Posterior cingulate gyrus (tissue), 11 donors: ENCODE measurements at regions not wholly inside any gene's neighbourhood (a gene's known extent, or its start where the extent isn't known, plus 50 kb on each side); places are given as distances from the start of the nearest gene placed in this dataset.

Experiments used
- DNase-seq, 10 donors: peaks; one replicate each; pipeline versions ENCODE4 v3.0.0 to v3.0.0-alpha.2; 2020 to 2021; ENCODE audit warnings: mixed read lengths in 3 of 10
- intact Hi-C: fragments of 100-400 bp; cut with DNase I; formaldehyde crosslinking; loops from one replicate; pipeline ENCODE4 v1.15.1; 2023

DNA sequence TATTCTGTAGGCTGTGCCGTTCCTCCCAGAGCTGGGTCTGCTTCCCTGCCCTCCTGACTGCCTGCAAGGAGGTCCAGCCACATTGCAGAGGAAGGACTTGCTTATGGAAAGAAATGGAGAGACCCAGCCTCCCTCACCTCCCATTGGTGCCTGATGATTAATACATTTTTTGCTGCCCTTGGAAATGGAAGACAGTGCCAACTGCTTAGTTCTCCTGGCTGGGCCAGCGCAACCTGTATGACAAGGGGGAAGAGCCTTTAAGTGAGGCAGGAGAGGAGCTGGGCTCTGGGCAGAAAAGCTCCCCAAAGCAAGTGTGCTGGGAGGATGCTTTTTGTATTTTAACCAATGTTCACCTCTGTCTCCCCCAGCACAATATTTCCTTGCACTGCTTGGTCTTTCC, 238.5 kb downstream of the SOX9 start:
- intact Hi-C loops: no loop called here
- no peak for DNase-seq

GRCh38 chr17:72359811-72360210, 239.0 kb downstream of the SOX9 start:
- DNase-seq: no peak
- intact Hi-C loops: no loop called here

GRCh38 chr17:72360386-72360940, 239.6 kb downstream of the SOX9 start:
- no peak for DNase-seq
- intact Hi-C loops: no loop called here

GRCh38 chr17:72361892-72362291, 241.1 kb downstream of the SOX9 start:
- intact Hi-C loops: no loop called here
- no peak for DNase-seq

DNA sequence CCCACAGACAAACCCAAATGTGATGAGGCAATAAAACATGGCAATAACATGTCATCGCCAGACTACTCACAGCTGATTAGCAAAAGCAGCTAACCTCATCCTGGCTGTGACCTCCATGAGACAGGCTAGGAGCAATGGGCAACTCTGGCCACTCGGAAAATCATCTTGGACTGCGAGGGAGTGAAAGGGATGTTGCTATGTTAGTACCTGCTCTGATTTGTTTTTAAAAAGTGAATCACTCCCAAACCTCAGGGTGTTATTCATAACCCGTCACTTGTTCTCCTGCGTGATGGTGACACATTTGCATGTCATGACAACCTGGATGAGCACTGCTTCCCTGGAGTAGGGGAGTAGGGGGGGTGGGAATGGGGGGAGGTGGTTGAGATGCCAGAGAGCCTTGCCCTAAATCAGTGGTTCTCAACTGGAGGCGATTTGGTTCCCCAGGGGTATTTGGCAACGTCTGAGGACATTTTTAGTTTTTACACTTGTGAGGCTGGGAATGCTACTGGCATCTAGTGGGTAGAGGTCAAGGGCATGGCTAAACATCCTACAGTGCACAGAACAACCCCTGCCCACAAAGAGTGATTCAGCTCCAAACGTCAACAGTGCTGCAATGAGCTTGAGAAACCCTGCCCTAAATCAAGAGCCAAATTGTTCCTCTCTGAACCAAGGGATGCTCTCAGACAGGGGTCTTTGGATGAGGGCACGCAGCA, 241.7 kb downstream of the SOX9 start:
- no peak for DNase-seq
- intact Hi-C loops: no loop called here

- DNase-seq: no peak
- intact Hi-C loops: no loop called here
These were observed 242.3 kb downstream of the SOX9 start for GRCh38 chr17:72363089-72363610.

DNA sequence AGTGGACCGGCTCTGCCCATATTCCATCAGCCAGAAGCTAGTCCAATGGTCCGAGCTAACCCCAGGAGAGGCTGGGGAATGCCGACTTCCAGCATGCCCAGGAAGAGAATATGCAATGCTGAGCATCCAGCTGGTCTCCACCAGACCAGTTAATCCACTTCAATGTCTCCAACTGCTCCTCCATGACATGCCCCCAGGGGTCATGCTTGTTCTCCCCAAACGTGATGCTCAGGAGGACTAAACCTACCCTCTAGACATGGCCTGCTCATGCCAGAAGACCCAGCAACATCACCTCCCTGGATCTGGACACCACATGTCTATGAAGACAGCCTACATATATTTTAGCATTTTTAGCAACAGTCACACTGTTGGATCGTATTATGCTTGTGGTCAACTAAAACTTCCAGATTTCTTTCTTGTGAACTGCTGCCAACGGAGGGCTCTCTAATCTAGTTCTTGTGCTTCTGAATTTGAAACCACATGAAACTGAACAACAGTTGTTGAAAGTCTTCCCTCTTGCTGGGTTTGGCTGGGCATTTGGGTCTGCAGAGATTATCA, 245.1 kb downstream of the SOX9 start:
- intact Hi-C loops: no loop called here

DNA sequence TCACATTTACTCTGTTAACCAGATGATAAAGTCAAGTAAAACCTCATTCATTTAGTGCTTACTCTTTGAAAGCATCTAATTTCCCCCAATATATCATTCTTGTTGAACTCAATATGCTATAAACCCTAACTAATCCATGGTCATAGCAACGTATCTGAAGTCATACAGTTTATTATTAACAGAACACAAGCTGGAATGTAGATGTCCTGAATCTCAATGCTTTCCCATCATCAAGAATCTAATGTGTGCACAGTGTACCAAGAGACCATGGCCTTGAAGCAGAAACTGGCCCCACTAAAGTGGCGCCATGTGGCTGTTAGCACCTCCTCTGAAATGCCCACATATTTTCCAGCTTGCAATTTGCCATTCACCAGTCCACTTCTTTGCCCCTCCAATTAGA, 245.8 kb downstream of the SOX9 start:
- no peak for DNase-seq
- intact Hi-C loops: no loop called here

More for the DNA sequence above, 245.1 kb downstream of the SOX9 start:
- peak in 1 of 10 donors; percentile 35 for DNase-seq

GRCh38 chr17:72368191-72368590, 247.4 kb downstream of the SOX9 start:
- intact Hi-C loops: no loop called here
- DNase-seq: no peak

DNA sequence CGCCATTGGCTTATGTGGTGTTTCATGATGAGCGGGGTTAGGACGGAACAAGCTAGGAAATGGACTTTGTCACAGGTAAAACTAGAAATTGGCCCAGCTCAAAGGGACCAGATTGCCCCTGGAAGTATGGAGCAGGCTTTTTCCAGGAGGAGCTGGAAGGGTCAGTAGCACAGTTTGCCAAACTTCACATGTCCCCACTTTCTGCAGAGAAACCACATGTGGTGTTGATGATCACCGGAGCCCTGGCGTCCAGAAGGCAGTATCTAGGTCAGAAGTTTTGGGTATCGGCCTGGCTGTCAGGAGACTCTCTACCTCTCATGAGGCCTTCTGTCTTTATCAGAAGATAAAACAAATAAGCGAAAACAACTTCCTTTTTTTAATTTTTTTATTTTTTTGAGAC, 248.5 kb downstream of the SOX9 start:
- DNase-seq: no peak
- intact Hi-C loops: no loop called here

GRCh38 chr17:72370819-72371218, 250.0 kb downstream of the SOX9 start:
- intact Hi-C loops: no loop called here
- no peak for DNase-seq

GRCh38 chr17:72372185-72372584, 251.4 kb downstream of the SOX9 start:
- intact Hi-C loops: no loop called here
- DNase-seq: no peak

DNA sequence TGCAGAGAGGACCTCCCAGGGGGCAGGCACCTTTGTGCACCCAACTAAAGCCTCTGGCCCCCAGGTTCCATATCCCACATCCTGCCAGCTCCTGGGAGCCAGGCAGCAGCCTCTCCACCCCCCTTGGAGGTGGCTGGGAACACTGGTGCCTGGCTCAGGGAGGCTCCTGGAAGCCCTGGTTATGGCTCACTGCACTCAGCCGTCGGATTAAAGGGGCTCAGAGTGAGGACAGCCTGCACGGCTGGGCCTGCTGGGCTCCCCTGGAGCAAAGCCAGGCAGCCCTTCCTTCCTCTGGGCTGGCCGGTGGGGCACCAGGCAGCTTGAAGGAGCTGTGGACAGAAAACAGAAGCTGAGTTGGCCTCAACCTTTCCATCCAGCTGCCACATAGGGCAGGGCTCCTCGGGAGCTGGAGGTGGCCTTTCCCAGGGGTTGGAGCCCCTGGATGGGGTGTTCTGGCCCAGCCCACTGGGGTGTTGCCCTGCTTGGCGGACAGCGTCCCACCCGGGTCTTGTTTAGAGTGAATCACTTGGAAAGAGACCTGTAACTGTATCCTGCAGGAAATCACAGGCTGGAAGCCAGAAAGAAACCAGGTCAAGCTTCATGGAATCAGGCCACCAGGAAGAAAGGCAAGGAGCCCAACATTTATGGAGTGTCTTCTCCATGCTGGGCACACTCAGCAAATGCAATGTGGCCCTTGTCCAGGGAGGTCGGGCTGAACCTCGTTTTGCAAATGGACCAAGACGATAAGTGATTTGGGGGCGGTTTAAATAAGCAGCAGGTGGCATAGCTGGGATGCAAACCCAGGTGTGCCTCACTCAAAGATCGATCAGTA, 253.3 kb downstream of the SOX9 start:
- intact Hi-C loops: no loop called here
- no peak for DNase-seq

GRCh38 chr17:72376526-72377345, 255.9 kb downstream of the SOX9 start:
- intact Hi-C loops: no loop called here
- DNase-seq: no peak

DNA sequence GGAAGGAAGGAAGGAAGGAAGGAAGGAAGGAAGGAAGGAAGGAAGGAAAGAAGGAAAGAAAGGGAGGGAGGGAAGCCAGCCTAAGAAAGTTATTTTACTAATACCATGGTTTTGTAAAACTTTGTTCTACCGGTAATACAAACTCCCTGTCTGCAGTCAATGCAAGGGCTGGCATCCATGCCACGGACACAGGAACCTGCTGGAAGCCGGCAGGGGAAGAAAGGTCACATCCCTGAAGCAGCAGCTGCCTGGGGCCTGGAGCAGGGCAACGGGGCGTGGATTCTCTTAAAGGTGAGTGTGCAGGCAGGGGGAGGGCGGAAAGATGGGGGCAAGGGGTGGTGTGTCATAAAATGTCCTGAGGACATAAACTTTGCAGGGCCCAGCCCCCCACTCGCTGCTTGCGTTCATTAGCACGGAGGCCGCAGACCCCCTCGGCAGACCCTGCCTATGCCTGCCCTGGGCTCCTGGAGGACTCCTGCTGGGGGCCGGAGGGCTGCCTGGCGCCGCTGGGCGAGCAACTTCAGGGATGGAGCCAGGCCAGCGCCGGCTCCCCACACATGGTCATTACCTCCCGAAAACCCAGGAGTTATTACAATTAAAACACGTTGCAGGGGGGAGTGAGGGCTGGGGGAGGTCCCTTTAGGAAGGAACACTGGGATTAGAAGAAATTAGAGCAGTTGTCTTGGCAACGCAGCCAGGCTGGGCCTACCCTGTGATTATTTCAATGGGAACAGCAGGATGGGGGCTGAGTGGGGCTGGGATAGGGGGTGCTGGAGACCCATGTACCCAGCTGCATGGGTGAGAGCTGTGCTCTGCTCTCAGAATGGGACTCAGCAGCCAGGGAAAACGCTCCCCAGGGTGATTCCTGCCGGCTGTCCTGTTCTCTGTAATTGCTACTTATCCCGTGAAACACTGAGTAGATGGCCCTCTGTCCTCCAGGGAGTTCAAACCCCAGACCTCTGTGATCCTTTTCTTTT, 257.9 kb downstream of the SOX9 start:
- DNase-seq: peak in 1 of 10 donors; percentile 32
- intact Hi-C loops: no loop called here

- intact Hi-C loops: no loop called here
- no peak for DNase-seq
These were observed 258.7 kb downstream of the SOX9 start for GRCh38 chr17:72379516-72379915.

DNA sequence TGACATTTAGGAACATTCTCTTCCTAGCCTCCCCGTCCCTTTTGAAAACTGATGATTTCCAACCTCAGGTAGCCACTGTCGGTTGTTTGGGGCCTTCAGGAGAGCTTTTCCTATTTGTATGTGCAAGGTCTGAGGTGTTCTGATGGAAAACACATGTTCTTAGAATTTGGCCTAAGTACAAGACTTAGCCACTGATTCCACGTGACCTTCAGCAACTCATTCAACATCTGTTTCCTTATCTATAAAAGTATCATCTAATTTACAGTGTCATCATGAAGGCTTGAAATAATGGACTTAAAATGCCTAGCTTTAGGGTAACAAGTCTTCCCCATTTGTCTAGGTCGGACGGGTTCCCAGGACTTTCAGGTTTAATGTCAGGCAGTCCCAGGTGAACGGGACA, 259.3 kb downstream of the SOX9 start:
- intact Hi-C loops: no loop called here

DNA sequence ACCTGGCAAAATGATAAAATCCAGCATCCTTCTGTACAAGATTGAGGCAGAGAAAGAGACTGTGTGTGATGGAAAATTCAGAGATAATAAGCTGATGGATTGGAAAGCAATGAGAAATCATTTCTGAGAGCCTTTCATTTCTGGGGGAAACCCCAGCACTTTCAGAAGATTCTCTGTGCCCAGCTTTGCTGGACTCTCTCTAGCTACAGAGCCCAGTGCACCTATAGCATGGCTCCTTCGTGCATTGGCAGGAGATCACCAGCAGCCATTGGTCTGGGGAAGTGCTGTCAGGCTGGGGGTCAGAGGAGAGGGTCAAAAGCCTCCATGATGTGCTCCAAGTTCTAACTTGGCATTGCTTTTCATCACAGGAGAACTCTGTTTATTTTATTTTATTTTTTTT, 259.9 kb downstream of the SOX9 start:
- no peak for DNase-seq
- intact Hi-C loops: no loop called here

More for the DNA sequence above, 259.3 kb downstream of the SOX9 start:
- no peak for DNase-seq
